ENCODE measurements at regions not wholly inside any gene's neighbourhood (a gene's known extent, or its start where the extent isn't known, plus 50 kb on each side); places are given as distances from the start of the nearest gene placed in this dataset.
A peak's percentile ranks its signal among the peaks of the same experiment; 100 is the strongest.

DNA sequence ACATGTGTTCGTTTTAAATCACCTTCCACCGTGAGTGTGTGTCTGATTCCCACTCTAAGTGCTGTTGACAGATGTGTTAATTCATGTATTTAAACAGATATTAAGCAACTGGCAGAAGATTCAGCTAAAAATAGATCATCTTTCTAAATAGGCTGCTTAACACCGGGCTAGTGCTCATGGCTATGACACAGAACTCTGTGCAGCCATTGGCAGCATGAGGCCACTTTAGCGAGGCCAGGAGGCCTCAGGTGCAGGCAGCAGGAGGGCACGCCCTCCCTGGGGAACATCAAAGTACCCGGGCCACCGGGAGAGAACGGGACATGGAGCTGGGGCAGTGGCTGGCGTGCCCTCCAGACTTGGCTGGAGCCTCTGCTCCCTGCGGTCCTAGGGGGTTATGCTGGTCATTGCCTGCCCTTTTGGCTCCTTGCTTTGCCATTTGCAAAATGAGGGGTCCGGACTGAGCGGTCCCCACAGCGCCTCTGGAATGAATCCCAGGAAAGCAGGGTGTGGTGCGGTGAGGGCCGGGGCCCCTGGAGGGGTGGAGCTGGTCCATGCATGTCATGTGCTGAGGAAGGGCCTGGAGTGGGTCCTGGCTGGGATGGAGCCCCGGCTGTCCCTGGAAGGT, 62.8 kb upstream of the HDAC4 start:
- Histone ChIP-seq H3K4me3 (no peak overlapping the region), H3K27ac (no peak overlapping the region), H3K9me3 (no peaks in the 10 kb centered on the region), H3K27me3 (no peaks in the 10 kb centered on the region), H3K4me1 (peaks cover 0 to 4% (median 0%) of the 10 kb centered on the region in 4 donors), H3K36me3 (no peaks in the 10 kb centered on the region)
- DNase-seq, result peak; percentile 5
- TF ChIP-seq, protein P1, sequence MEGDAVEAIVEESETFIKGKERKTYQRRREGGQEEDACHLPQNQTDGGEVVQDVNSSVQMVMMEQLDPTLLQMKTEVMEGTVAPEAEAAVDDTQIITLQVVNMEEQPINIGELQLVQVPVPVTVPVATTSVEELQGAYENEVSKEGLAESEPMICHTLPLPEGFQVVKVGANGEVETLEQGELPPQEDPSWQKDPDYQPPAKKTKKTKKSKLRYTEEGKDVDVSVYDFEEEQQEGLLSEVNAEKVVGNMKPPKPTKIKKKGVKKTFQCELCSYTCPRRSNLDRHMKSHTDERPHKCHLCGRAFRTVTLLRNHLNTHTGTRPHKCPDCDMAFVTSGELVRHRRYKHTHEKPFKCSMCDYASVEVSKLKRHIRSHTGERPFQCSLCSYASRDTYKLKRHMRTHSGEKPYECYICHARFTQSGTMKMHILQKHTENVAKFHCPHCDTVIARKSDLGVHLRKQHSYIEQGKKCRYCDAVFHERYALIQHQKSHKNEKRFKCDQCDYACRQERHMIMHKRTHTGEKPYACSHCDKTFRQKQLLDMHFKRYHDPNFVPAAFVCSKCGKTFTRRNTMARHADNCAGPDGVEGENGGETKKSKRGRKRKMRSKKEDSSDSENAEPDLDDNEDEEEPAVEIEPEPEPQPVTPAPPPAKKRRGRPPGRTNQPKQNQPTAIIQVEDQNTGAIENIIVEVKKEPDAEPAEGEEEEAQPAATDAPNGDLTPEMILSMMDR (IDR thresholded peaks at IDR 0.05), result no peak
- TF ChIP-seq EP300 (IDR thresholded peaks at IDR 0.05; ENCODE audit: low read depth) (no peak), POLR2AphosphoS5 (IDR thresholded peaks at IDR 0.05) (no peak)
- intact Hi-C loops (cut with DNase I; ENCODE audit: low total_unique reads), result no loop called here
- 37 to 46% methylated on average over 2 to 12 of the region's 16 CpGs for whole genome bisulfite sequencing, 2 donors (ENCODE audit: low coverage in 1 of 2)
- in situ Hi-C loops (cut with MboI; ENCODE audit: low pct_ligation_motif_present in 1 of 4, low pct_unique_long_range_greater_than_20kb in 1 of 4, low sequenced_read_pairs in 3 of 4), result no loop called here

DNA sequence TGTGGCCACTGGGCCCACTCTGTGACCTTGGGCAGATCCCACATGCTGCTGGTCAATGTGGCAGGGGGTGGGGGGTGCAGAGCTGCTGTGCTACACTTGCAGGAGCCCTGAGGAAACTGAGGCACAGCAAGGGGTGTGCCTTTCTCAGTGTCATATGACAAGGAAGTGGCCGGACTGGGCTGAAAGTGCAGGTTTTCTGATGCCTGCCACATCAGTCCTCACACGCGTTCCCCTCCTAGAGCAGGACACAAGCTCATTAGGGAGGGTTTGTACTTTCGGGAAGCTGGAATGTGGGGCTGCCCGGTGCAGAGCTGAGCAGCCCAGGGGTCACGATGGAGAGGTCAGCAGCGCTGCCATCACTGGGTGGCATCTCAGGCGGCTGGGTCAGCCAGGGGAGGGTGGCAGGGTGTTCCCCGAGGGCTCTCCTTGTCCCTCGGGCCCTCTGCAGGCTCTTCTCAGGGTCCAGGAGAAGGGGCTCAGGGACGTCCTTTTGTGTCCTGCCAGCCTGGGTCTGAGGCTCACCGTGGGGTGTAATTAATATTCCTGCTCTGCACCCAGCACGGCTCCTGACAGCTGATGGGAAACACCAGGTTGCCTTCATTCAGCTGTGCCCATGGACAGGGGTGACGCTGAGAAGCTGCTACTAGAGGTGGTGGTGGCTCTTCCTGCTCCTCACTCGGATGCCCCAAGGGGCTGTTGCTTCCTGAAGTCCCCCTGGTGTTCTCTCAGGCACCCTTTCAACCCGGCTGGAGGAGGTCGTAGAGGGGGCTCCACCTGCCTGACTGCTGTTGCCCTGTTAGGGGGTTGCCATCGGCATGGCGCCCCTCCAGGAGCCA, 62.1 kb upstream of the HDAC4 start:
- Histone ChIP-seq H3K4me3 (no peak overlapping the region), H3K27ac (no peak overlapping the region), H3K36me3 (no peaks in the 10 kb centered on the region), H3K27me3 (no peaks in the 10 kb centered on the region), H3K9me3 (no peaks in the 10 kb centered on the region), H3K4me1 (peaks cover 0 to 4% (median 0%) of the 10 kb centered on the region in 4 donors)
- TF ChIP-seq, protein P1 (IDR thresholded peaks at IDR 0.05), result no peak
- TF ChIP-seq POLR2A (IDR thresholded peaks at IDR 0.05) (no peak), EP300 (IDR thresholded peaks at IDR 0.05; ENCODE audit: low read depth) (no peak), POLR2AphosphoS5 (IDR thresholded peaks at IDR 0.05) (no peak)
- intact Hi-C loops (cut with DNase I; ENCODE audit: low total_unique reads), result no loop called here
- in situ Hi-C loops (cut with MboI; ENCODE audit: low pct_ligation_motif_present in 1 of 4, low pct_unique_long_range_greater_than_20kb in 1 of 4, low sequenced_read_pairs in 3 of 4), result no loop called here
- 75 to 100% methylated on average over 2 to 15 of the region's 19 CpGs for WGBS, 2 donors (ENCODE audit: low coverage in 1 of 2)
- peak; percentile 7 for DNase-seq

DNA sequence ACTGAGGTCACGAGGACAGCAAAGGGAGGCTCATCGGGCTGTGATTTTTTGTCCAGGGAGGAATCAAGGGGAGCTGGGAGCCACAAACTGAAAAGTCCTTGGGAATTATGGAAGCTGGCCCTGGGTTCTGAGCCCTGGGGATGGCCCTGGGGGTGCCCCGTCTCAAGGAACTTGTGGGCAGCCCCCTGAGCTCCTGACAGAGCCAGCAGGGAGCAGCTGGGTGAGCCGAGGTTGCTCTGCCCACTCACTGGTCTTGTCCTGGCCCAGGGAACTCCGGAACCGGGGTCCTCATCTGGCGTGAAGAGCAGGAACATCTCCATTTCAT, 61.3 kb upstream of the HDAC4 start:
- Histone ChIP-seq H3K27me3 (peaks cover 5% of the 10 kb centered on the region), H3K27ac (no peak overlapping the region)
- intact Hi-C loops (cut with DNase I; ENCODE audit: low total_unique reads), result no loop called here

More for the DNA sequence above, 61.3 kb upstream of the HDAC4 start:
- no peak overlapping the region for H3K4me3 ChIP-seq
- H3K4me1 ChIP-seq, result peaks cover 0 to 4% (median 0%) of the 10 kb centered on the region in 4 donors
- H3K9me3 ChIP-seq, result no peaks in the 10 kb centered on the region
- in situ Hi-C loops (cut with MboI; ENCODE audit: low pct_ligation_motif_present in 1 of 4, low pct_unique_long_range_greater_than_20kb in 1 of 4, low sequenced_read_pairs in 3 of 4), result no loop called here
- DNase-seq, result peak; percentile 3
- no peaks in the 10 kb centered on the region for H3K36me3 ChIP-seq
- WGBS, 2 donors (ENCODE audit: low coverage in 1 of 2), result 84% methylated on average over 7 of the region's 7 CpGs; no CpG with 5 or more reads in 1 of the 2 donors
- TF ChIP-seq EP300 (IDR thresholded peaks at IDR 0.05; ENCODE audit: low read depth) (no peak), POLR2A (IDR thresholded peaks at IDR 0.05) (no peak), POLR2AphosphoS5 (IDR thresholded peaks at IDR 0.05) (no peak)
- TF ChIP-seq, protein P1 (IDR thresholded peaks at IDR 0.05), result no peak
